RWPE1 (cell line): ENCODE measurements at regions not wholly inside any gene's neighbourhood (a gene's known extent, or its start where the extent isn't known, plus 50 kb on each side); places are given as distances from the start of the nearest gene placed in this dataset.
A peak's percentile ranks its signal among the peaks of the same experiment; 100 is the strongest.

Source experiments
- CTCF ChIA-PET: fragments of 350-600 bp; sonication (Branson Sonifier 250); formaldehyde crosslinking; extraction: SDS; loops from one replicate; lab custom pipeline; 2021; lab: Yijun Ruan, JAX
- POLR2A ChIA-PET: fragments of 400-600 bp; formaldehyde crosslinking; extraction: SDS; loops from one replicate; lab custom pipeline; 2020; ENCODE audit warnings: antibody characterized with exemption; ENCODE audit not compliant: low non-redundant PET; lab: Yijun Ruan, JAX
- DNase-seq: peaks from one replicate; pipeline ENCODE4 v3.0.0; 2012; ENCODE audit warnings: low spot score
- H3K27ac ChIP-seq: fragments of 450-650 bp; 2 replicates; pipeline ENCODE4 v1.5.1; 2017
- CTCF ChIP-seq: fragments of 450-650 bp; conservative IDR thresholded peaks from 2 replicates; pipeline ENCODE4 v1.5.1; 2017; ENCODE audit warnings: low read depth, mild to moderate bottlenecking

GRCh38 chr18:51430538-51430937, 233.1 kb upstream of the MEX3C start:
- ChIA-PET CTCF (no interaction called here), POLR2A (no interaction called here)
- TF ChIP-seq CTCF: no peak
- no peak for DNase-seq
- no peak overlapping the region for H3K27ac ChIP-seq

- TF ChIP-seq CTCF: no peak
- ChIA-PET POLR2A (interaction anchor here (0.6 kb wide), 1 partner anchor 48 kb away, joined by 3 read pairs; no protein-coding TSS in a partner anchor), CTCF (interaction anchor here (0.6 kb wide), 1 partner anchor 569 kb away, joined by 3 read pairs; no protein-coding TSS in a partner anchor)
- DNase-seq: no peak
- H3K27ac ChIP-seq: no peak overlapping the region
Measured at GRCh38 chr18:51433296-51433695, 235.8 kb upstream of the MEX3C start.

- no peak overlapping the region for H3K27ac ChIP-seq
- ChIA-PET CTCF (no interaction called here), POLR2A (no interaction called here)
- DNase-seq: no peak
- TF ChIP-seq CTCF: no peak
Measured at GRCh38 chr18:51433881-51434280, 236.4 kb upstream of the MEX3C start.

- DNase-seq: peak; percentile 19
- ChIA-PET POLR2A (no interaction called here), CTCF (no interaction called here)
- no peak overlapping the region for H3K27ac ChIP-seq
- no peak for TF ChIP-seq CTCF
Measured at GRCh38 chr18:51437280-51438271, 240.1 kb upstream of the MEX3C start.

- CTCF ChIA-PET: no interaction called here
- no peak for TF ChIP-seq CTCF
- no peak overlapping the region for H3K27ac ChIP-seq
Measured at GRCh38 chr18:51438797-51439350, 241.4 kb upstream of the MEX3C start.

GRCh38 chr18:51442012-51442411, 244.5 kb upstream of the MEX3C start:
- ChIA-PET POLR2A (no interaction called here), CTCF (interaction anchor here (0.6 kb wide), 1 partner anchor 169 kb away, joined by 3 read pairs; no protein-coding TSS in a partner anchor)
- no peak for TF ChIP-seq CTCF
- H3K27ac ChIP-seq: no peak overlapping the region
- no peak for DNase-seq

More at GRCh38 chr18:51438797-51439350, 241.4 kb upstream of the MEX3C start:
- POLR2A ChIA-PET: no interaction called here
- no peak for DNase-seq
